H9 (cell line): ENCODE measurements at regions not wholly inside any gene's neighbourhood (a gene's known extent, or its start where the extent isn't known, plus 50 kb on each side); places are given as distances from the start of the nearest gene placed in this dataset.

Source experiments
- DNase-seq: peaks from one replicate; pipeline ENCODE4 v3.0.0-alpha.2; 2017
- H2AFZ ChIP-seq: one replicate; pipeline ENCODE4 v1.6.1; 2013; ENCODE audit warnings: mild to moderate bottlenecking, low read length, control low read depth, moderate library complexity
- H2AK5ac ChIP-seq: 2 replicates; pipeline ENCODE4 v1.6.1; 2013; ENCODE audit warnings: low read length, control low read depth, mixed read lengths; ENCODE audit not compliant: insufficient read length
- H2BK120ac ChIP-seq: one replicate; pipeline ENCODE4 v1.6.1; 2013; ENCODE audit warnings: low read depth, mild to moderate bottlenecking, low read length, control low read depth, inconsistent platforms; ENCODE audit not compliant: poor library complexity, severe bottlenecking
- H2BK12ac ChIP-seq: 2 replicates; pipeline ENCODE4 v1.6.1; 2013; ENCODE audit warnings: low read length, control low read depth, mixed read lengths, low read depth; ENCODE audit not compliant: insufficient read length
- H2BK15ac ChIP-seq: 2 replicates; pipeline ENCODE4 v1.6.1; 2013; ENCODE audit warnings: low read depth, low read length, control low read depth
- H2BK20ac ChIP-seq: one replicate; pipeline ENCODE4 v1.6.1; 2013; ENCODE audit warnings: low read depth, mild to moderate bottlenecking, low read length, control low read depth, inconsistent platforms; ENCODE audit not compliant: poor library complexity, severe bottlenecking
- H2BK5ac ChIP-seq: 2 replicates; pipeline ENCODE4 v1.6.1; 2013; ENCODE audit warnings: low read length, control low read depth, mixed read lengths; ENCODE audit not compliant: insufficient read length
- H3K14ac ChIP-seq: 2 replicates; pipeline ENCODE4 v1.6.1; 2013; ENCODE audit warnings: low read length, control low read depth; ENCODE audit not compliant: insufficient read depth
- H3K18ac ChIP-seq: 2 replicates; pipeline ENCODE4 v1.6.1; 2013; ENCODE audit warnings: low read depth, mild to moderate bottlenecking, mixed read lengths, low read length, control low read depth; ENCODE audit not compliant: insufficient read length
- H3K23ac ChIP-seq: 2 replicates; pipeline ENCODE4 v1.6.1; 2013; ENCODE audit warnings: low read length, control low read depth, mixed read lengths, low read depth; ENCODE audit not compliant: insufficient read length
- H3K23me2 ChIP-seq: 2 replicates; pipeline ENCODE4 v1.6.1; 2013; ENCODE audit warnings: low read depth, mild to moderate bottlenecking, mixed read lengths, low read length, control low read depth; ENCODE audit not compliant: insufficient read length, poor library complexity, severe bottlenecking
- H3K27ac ChIP-seq: 2 replicates; pipeline ENCODE4 v1.5.1; 2013; ENCODE audit warnings: low read length, control low read depth, mixed read lengths, low read depth; ENCODE audit not compliant: insufficient read length
- H3K27me3 ChIP-seq: 2 replicates; pipeline ENCODE4 v1.6.1; 2013; ENCODE audit warnings: low read length, control low read depth, inconsistent platforms; ENCODE audit not compliant: insufficient read depth
- H3K4ac ChIP-seq: 2 replicates; pipeline ENCODE4 v1.6.1; 2013; ENCODE audit warnings: low read depth, mild to moderate bottlenecking, control low read depth, inconsistent platforms, low read length, moderate library complexity
- H3K4me1 ChIP-seq: 2 replicates; pipeline ENCODE4 v1.6.1; 2013; ENCODE audit warnings: low read length, control low read depth, inconsistent platforms; ENCODE audit not compliant: insufficient read depth
- H3K4me2 ChIP-seq: 2 replicates; pipeline ENCODE4 v1.6.1; 2013; ENCODE audit warnings: low read length, control low read depth, mixed read lengths; ENCODE audit not compliant: insufficient read length, insufficient read depth
- H3K56ac ChIP-seq: 2 replicates; pipeline ENCODE4 v1.6.1; 2013; ENCODE audit warnings: low read depth, mild to moderate bottlenecking, mixed read lengths, low read length, control low read depth; ENCODE audit not compliant: insufficient read length
- H3K79me1 ChIP-seq: 2 replicates; pipeline ENCODE4 v1.6.1; 2013; ENCODE audit warnings: low read depth, mild to moderate bottlenecking, moderate library complexity, low read length, control low read depth, inconsistent platforms; ENCODE audit not compliant: insufficient read depth, poor library complexity, severe bottlenecking
- H3K79me2 ChIP-seq: 2 replicates; pipeline ENCODE4 v1.6.1; 2013; ENCODE audit warnings: low read length, control low read depth, inconsistent platforms; ENCODE audit not compliant: insufficient read depth
- H3K9ac ChIP-seq: 2 replicates; pipeline ENCODE4 v1.6.1; 2013; ENCODE audit warnings: low read length, control low read depth, mixed read lengths; ENCODE audit not compliant: insufficient read length; ENCODE audit errors: extremely low read depth
- H3K9me3 ChIP-seq: one replicate; pipeline ENCODE4 v1.6.1; 2013; ENCODE audit warnings: low read depth, low read length, inconsistent platforms; ENCODE audit not compliant: control insufficient read depth
- H3T11ph ChIP-seq: one replicate; pipeline ENCODE4 v1.6.1; 2013; ENCODE audit warnings: mild to moderate bottlenecking, low read length, control low read depth, inconsistent platforms
- H4K20me1 ChIP-seq: one replicate; pipeline ENCODE4 v1.6.1; 2013; ENCODE audit not compliant: control insufficient read depth, insufficient read length, insufficient read depth
- H4K5ac ChIP-seq: 2 replicates; pipeline ENCODE4 v1.6.1; 2013; ENCODE audit warnings: low read depth, mild to moderate bottlenecking, mixed read lengths, low read length, control low read depth; ENCODE audit not compliant: insufficient read length
- H4K8ac ChIP-seq: replicated peaks from 2 replicates; pipeline ENCODE4 v1.6.1; 2013; ENCODE audit warnings: low read length, control low read depth, mixed read lengths, low read depth; ENCODE audit not compliant: insufficient read length
- H4K91ac ChIP-seq: 2 replicates; pipeline ENCODE4 v1.6.1; 2013; ENCODE audit warnings: low read depth, mild to moderate bottlenecking, moderate library complexity, mixed read lengths, low read length, control low read depth; ENCODE audit not compliant: insufficient read length
- H3K27ac Mint-ChIP-seq, 3 experiments: 2 replicates in 2 of 3; 3 replicates in 1 of 3; pipeline ENCODE4 v1.8.0; 2020 to 2021; ENCODE audit warnings: mixed read lengths in 3 of 3, mild to moderate bottlenecking in 1 of 3, moderate library complexity in 1 of 3
- H3K27me3 Mint-ChIP-seq: 2 replicates; pipeline ENCODE4 v1.8.0; 2021; ENCODE audit warnings: low read depth, mild to moderate bottlenecking, moderate library complexity, mixed read lengths
- H3K36me3 Mint-ChIP-seq, 3 experiments: 2 replicates in 2 of 3; 3 replicates in 1 of 3; pipeline ENCODE4 v1.8.0; 2020 to 2021; ENCODE audit warnings: low read depth in 3 of 3, mixed read lengths in 3 of 3; ENCODE audit not compliant: insufficient read depth in 1 of 3
- H3K4me1 Mint-ChIP-seq, 2 experiments: 2 replicates each; pipeline ENCODE4 v1.8.0; 2020; ENCODE audit warnings: mixed read lengths in 2 of 2
- H3K4me3 Mint-ChIP-seq, 2 experiments: 2 replicates in 1 of 2; 3 replicates in 1 of 2; pipeline ENCODE4 v1.8.0; 2020 to 2021; ENCODE audit warnings: mild to moderate bottlenecking in 2 of 2, mixed read lengths in 2 of 2, moderate library complexity in 1 of 2
- H3K9me3 Mint-ChIP-seq, 2 experiments: 2 replicates in 1 of 2; 3 replicates in 1 of 2; pipeline ENCODE4 v1.8.0; 2020; ENCODE audit warnings: mild to moderate bottlenecking in 2 of 2, mixed read lengths in 2 of 2, moderate library complexity in 1 of 2
- WGBS: extraction: QIAGEN DNeasy Blood & Tissue Kit; methylation state at CpG from one replicate; pipeline ENCODE4 v1.1.7; 2013; ENCODE audit warnings: missing lambda C conversion rate, low lambda C conversion rate, mixed read lengths; ENCODE audit not compliant: insufficient read length; ENCODE audit errors: extremely low coverage; 5-methylcytosine and 5-hydroxymethylcytosine counted together
- TF ChIP-seq, protein P1 (sequence below): fragments of 200-600 bp; sonication (generic); conservative IDR thresholded peaks from 3 replicates; pipeline ENCODE4 v1.8.0; 2021; ENCODE audit warnings: antibody characterized with exemption, mild to moderate bottlenecking

DNA sequence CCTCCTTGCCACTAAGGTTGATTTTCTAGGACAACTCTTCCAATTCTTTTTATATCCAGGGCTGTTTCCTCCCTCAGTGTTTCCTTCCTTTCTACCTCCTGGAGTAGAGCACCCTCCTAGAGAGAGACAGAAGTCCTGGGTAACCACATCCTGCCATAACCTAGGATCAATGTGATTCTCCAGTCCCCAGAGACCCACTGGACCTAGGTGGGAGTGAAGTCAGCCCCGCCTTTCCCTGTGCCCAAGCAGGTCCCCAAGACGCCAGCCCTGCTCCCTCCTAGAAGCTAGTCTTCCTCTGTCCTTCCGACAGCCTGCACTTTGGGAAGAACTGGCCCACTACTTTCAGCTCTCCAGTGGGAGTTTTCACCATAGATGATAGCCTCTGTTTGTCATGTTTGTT, 166.8 kb upstream of the PLEKHG7 start:
- no peak overlapping the region for H3K14ac ChIP-seq
- H2BK5ac ChIP-seq: no peak overlapping the region
- no peak overlapping the region for H4K91ac ChIP-seq
- H3K4me1 ChIP-seq: no peaks in the 10 kb centered on the region
- no peak overlapping the region for H3K4ac ChIP-seq
- no peaks in the 10 kb centered on the region; the same call in 1 of the 2 replicates for H3K27me3 Mint-ChIP-seq
- H3K27me3 ChIP-seq: no peaks in the 10 kb centered on the region
- no peak overlapping the region for H2BK20ac ChIP-seq
- H3K79me1 ChIP-seq: no peaks in the 10 kb centered on the region
- H3K79me2 ChIP-seq: no peaks in the 10 kb centered on the region
- H3K23me2 ChIP-seq: no peaks in the 10 kb centered on the region
- H3K4me3 Mint-ChIP-seq: no peak overlapping the region
- no peak overlapping the region for H3K9ac ChIP-seq
- no peak overlapping the region for H4K8ac ChIP-seq
- H2BK15ac ChIP-seq: no peak overlapping the region
- no peak overlapping the region for H3K18ac ChIP-seq
- no peaks in the 10 kb centered on the region for H4K20me1 ChIP-seq
- H2AFZ ChIP-seq: no peak overlapping the region
- no peak overlapping the region for H3K27ac ChIP-seq
- no peak overlapping the region for H2BK120ac ChIP-seq
- no peaks in the 10 kb centered on the region for H3K9me3 Mint-ChIP-seq
- no peak overlapping the region for H3K56ac ChIP-seq
- H3K36me3 Mint-ChIP-seq: no peaks in the 10 kb centered on the region
- DNase-seq: no peak
- H3K9me3 ChIP-seq: no peaks in the 10 kb centered on the region
- no peak overlapping the region for H2BK12ac ChIP-seq
- TF ChIP-seq, protein P1, sequence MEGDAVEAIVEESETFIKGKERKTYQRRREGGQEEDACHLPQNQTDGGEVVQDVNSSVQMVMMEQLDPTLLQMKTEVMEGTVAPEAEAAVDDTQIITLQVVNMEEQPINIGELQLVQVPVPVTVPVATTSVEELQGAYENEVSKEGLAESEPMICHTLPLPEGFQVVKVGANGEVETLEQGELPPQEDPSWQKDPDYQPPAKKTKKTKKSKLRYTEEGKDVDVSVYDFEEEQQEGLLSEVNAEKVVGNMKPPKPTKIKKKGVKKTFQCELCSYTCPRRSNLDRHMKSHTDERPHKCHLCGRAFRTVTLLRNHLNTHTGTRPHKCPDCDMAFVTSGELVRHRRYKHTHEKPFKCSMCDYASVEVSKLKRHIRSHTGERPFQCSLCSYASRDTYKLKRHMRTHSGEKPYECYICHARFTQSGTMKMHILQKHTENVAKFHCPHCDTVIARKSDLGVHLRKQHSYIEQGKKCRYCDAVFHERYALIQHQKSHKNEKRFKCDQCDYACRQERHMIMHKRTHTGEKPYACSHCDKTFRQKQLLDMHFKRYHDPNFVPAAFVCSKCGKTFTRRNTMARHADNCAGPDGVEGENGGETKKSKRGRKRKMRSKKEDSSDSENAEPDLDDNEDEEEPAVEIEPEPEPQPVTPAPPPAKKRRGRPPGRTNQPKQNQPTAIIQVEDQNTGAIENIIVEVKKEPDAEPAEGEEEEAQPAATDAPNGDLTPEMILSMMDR: no peak
- no peak overlapping the region for H3K23ac ChIP-seq
- H4K5ac ChIP-seq: no peak overlapping the region
- WGBS: no CpG with 5 or more reads among the region's 3 CpGs
- H3K4me1 Mint-ChIP-seq: peaks cover 12 to 14% of the 10 kb centered on the region in 2 experiments
- no peak overlapping the region for H2AK5ac ChIP-seq
- no peak overlapping the region for H3K27ac Mint-ChIP-seq
- H3T11ph ChIP-seq: no peak overlapping the region
- H3K4me2 ChIP-seq: no peak overlapping the region
